ENCODE measurements at regions not wholly inside any gene's neighbourhood (a gene's known extent, or its start where the extent isn't known, plus 50 kb on each side); places are given as distances from the start of the nearest gene placed in this dataset.

DNA sequence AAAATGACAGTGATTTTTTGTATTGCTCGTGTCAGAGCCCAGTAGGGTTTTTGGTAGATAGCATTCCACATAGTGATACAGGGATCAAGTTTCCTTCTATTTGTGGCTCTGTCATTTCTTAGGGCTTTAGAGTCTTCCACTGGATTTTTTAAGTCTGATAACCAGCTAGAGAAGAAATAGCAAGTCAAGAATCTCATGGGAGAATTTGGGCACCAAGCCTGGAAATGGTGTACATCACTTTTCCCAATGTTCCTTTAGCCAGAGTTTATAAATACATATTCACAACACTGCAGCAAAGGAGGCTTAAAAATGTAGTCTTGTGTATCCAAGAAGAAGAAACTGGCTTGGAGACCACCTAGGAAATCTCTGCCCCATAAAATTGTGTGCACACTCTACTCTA, 647.1 kb upstream of the KLF4 start:
- no CpG with 5 or more reads among the region's 1 CpG for WGBS (ENCODE audit: extremely low coverage, insufficient read length, low lambda C conversion rate)
- H3K27ac Mint-ChIP-seq, result no peak overlapping the region
- TF ChIP-seq, protein P1, sequence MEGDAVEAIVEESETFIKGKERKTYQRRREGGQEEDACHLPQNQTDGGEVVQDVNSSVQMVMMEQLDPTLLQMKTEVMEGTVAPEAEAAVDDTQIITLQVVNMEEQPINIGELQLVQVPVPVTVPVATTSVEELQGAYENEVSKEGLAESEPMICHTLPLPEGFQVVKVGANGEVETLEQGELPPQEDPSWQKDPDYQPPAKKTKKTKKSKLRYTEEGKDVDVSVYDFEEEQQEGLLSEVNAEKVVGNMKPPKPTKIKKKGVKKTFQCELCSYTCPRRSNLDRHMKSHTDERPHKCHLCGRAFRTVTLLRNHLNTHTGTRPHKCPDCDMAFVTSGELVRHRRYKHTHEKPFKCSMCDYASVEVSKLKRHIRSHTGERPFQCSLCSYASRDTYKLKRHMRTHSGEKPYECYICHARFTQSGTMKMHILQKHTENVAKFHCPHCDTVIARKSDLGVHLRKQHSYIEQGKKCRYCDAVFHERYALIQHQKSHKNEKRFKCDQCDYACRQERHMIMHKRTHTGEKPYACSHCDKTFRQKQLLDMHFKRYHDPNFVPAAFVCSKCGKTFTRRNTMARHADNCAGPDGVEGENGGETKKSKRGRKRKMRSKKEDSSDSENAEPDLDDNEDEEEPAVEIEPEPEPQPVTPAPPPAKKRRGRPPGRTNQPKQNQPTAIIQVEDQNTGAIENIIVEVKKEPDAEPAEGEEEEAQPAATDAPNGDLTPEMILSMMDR (conservative IDR thresholded peaks at IDR 0.05), result no peak

More for the DNA sequence above, 647.1 kb upstream of the KLF4 start:
- Histone ChIP-seq H3K18ac (ENCODE audit: insufficient read length, low read depth, low read length) (no peak overlapping the region), H3K9me3 (ENCODE audit: control insufficient read depth, low read depth, low read length) (no peaks in the 10 kb centered on the region), H3K23me2 (ENCODE audit: insufficient read length, low read depth, low read length, poor library complexity, severe bottlenecking) (no peaks in the 10 kb centered on the region), H2BK5ac (ENCODE audit: insufficient read length, low read length) (no peak overlapping the region), H4K8ac (replicated peaks; ENCODE audit: insufficient read length, low read depth, low read length) (no peak overlapping the region), H4K5ac (ENCODE audit: insufficient read length, low read depth, low read length) (no peak overlapping the region), H2BK15ac (ENCODE audit: low read depth, low read length) (no peak overlapping the region), H3K79me2 (ENCODE audit: insufficient read depth, low read length) (no peaks in the 10 kb centered on the region), H3K27ac (ENCODE audit: insufficient read length, low read depth, low read length) (no peak overlapping the region), H2BK12ac (ENCODE audit: insufficient read length, low read depth, low read length) (no peak overlapping the region), H2AK5ac (ENCODE audit: insufficient read length, low read length) (no peak overlapping the region), H3K79me1 (ENCODE audit: insufficient read depth, low read depth, low read length, poor library complexity, severe bottlenecking) (no peaks in the 10 kb centered on the region), H2AFZ (ENCODE audit: low read length) (no peak overlapping the region), H3K56ac (ENCODE audit: insufficient read length, low read depth, low read length) (no peak overlapping the region), H3K4me1 (ENCODE audit: insufficient read depth, low read length) (peaks cover 4% of the 10 kb centered on the region; the same call in 1 of the 2 replicates), H3K4ac (ENCODE audit: low read depth, low read length) (no peak overlapping the region), H3K27me3 (ENCODE audit: insufficient read depth, low read length) (no peaks in the 10 kb centered on the region), H3K14ac (ENCODE audit: insufficient read depth, low read length) (no peak overlapping the region), H4K91ac (ENCODE audit: insufficient read length, low read depth, low read length) (no peak overlapping the region), H4K20me1 (ENCODE audit: control insufficient read depth, insufficient read depth, insufficient read length) (no peaks in the 10 kb centered on the region), H2BK20ac (ENCODE audit: low read depth, low read length, poor library complexity, severe bottlenecking) (peak overlapping the region; percentile 33), H2BK120ac (ENCODE audit: low read depth, low read length, poor library complexity, severe bottlenecking) (no peak overlapping the region), H3T11ph (ENCODE audit: low read length) (no peak overlapping the region), H3K4me2 (ENCODE audit: insufficient read depth, insufficient read length, low read length) (no peak overlapping the region), H3K23ac (ENCODE audit: insufficient read length, low read depth, low read length) (no peak overlapping the region), H3K9ac (ENCODE audit: extremely low read depth, insufficient read length, low read length) (no peak overlapping the region)
- Mint-ChIP-seq H3K27me3 (ENCODE audit: low read depth) (no peaks in the 10 kb centered on the region; the same call in 1 of the 2 replicates), H3K9me3 (no peaks in the 10 kb centered on the region), H3K4me3 (no peak overlapping the region), H3K36me3 (ENCODE audit: insufficient read depth in 1 of 3, low read depth in 3 of 3) (no peaks in the 10 kb centered on the region; a peak in 1 of 7 replicates), H3K4me1 (peaks cover 21 to 24% of the 10 kb centered on the region in 2 experiments)
- DNase-seq, result no peak
